ENCODE measurements at regions not wholly inside any gene's neighbourhood (a gene's known extent, or its start where the extent isn't known, plus 50 kb on each side); places are given as distances from the start of the nearest gene placed in this dataset.
A peak's percentile ranks its signal among the peaks of the same experiment; 100 is the strongest.
"Not testable (repeated sequence)": the region's sequence is repeated elsewhere in the genome, so short reads cannot be mapped to it uniquely, and the experiment has no call there.

- no peak for DNase-seq
These were observed 339.7 kb upstream of the IRX2 start for GRCh38 chr5:3091040-3091774.

GRCh38 chr5:3090305-3090704 is 338.8 kb upstream of the IRX2 start:
- DNase-seq = not testable (repeated sequence)

- no peak for DNase-seq
These were observed 328.9 kb upstream of the IRX2 start for GRCh38 chr5:3080366-3080765.

GRCh38 chr5:3077684-3078083 is 326.2 kb upstream of the IRX2 start:
- no peak for DNase-seq

GRCh38 chr5:3075309-3075708 is 323.8 kb upstream of the IRX2 start:
- no peak for DNase-seq

GRCh38 chr5:3068401-3068800 is 316.9 kb upstream of the IRX2 start:
- no peak for DNase-seq

GRCh38 chr5:3060283-3060682 is 308.8 kb upstream of the IRX2 start:
- no peak for DNase-seq

- DNase-seq = peak; percentile 13
These were observed 308.0 kb upstream of the IRX2 start for GRCh38 chr5:3059488-3059887.

GRCh38 chr5:3058942-3059341 is 307.5 kb upstream of the IRX2 start:
- peak; percentile 42 for DNase-seq

- no peak for DNase-seq
These were observed 305.4 kb upstream of the IRX2 start for GRCh38 chr5:3056866-3057265.

GRCh38 chr5:3051400-3051799 is 299.9 kb upstream of the IRX2 start:
- DNase-seq = no peak

GRCh38 chr5:3050863-3051262 is 299.4 kb upstream of the IRX2 start:
- no peak for DNase-seq

GRCh38 chr5:3049261-3049660 is 297.8 kb upstream of the IRX2 start:
- no peak for DNase-seq

GRCh38 chr5:3047212-3047774 is 295.8 kb upstream of the IRX2 start:
- no peak for DNase-seq

- no peak for DNase-seq
These were observed 292.1 kb upstream of the IRX2 start for GRCh38 chr5:3043600-3043999.

- no peak for DNase-seq
These were observed 289.5 kb upstream of the IRX2 start for GRCh38 chr5:3041001-3041400.

- no peak for DNase-seq
These were observed 284.7 kb upstream of the IRX2 start for GRCh38 chr5:3036041-3036788.

GRCh38 chr5:3035452-3035851 is 284.0 kb upstream of the IRX2 start:
- DNase-seq = no peak

- no peak for DNase-seq
These were observed 283.4 kb upstream of the IRX2 start for GRCh38 chr5:3034881-3035280.

- no peak for DNase-seq
These were observed 283.0 kb upstream of the IRX2 start for GRCh38 chr5:3034449-3034848.

- no peak for DNase-seq
These were observed 281.7 kb upstream of the IRX2 start for GRCh38 chr5:3033033-3033755.

GRCh38 chr5:3032513-3032912 is 281.0 kb upstream of the IRX2 start:
- no peak for DNase-seq

- no peak for DNase-seq
These were observed 280.4 kb upstream of the IRX2 start for GRCh38 chr5:3031733-3032378.
